H1 (cell line): ENCODE measurements at regions not wholly inside any gene's neighbourhood (a gene's known extent, or its start where the extent isn't known, plus 50 kb on each side); places are given as distances from the start of the nearest gene placed in this dataset.

Source experiments
- CTCF ChIA-PET: fragments of 300-600 bp; sonication (Branson Sonifier 250); formaldehyde crosslinking; loops from one replicate; lab custom pipeline; 2021; ENCODE audit not compliant: partially characterized antibody; lab: Charles Lee
- POLR2A ChIA-PET: fragments of 300-600 bp; sonication (Branson Sonifier 250); formaldehyde crosslinking; loops from one replicate; lab custom pipeline; 2021; ENCODE audit warnings: inconsistent platforms; ENCODE audit not compliant: partially characterized antibody; lab: Charles Lee
- DNase-seq, 2 experiments: peaks; one replicate each; pipeline versions ENCODE4 v3.0.0 to v3.0.0-alpha.2; 2010 to 2022; ENCODE audit warnings: low spot score in 2 of 2, low read depth in 1 of 2, mixed read lengths in 1 of 2
- FAIRE-seq: peaks from 2 replicates; lab custom pipeline; 2011; peaks lifted over from hg19 to GRCh38; lab: Jason Lieb, UNC
- H2AFZ ChIP-seq: 2 replicates; pipeline ENCODE4 v1.8.1; 2012; ENCODE audit warnings: low read length, inconsistent platforms
- H2AK5ac ChIP-seq: 2 replicates; pipeline ENCODE4 v1.6.1; 2013; ENCODE audit warnings: low read depth, low read length
- H2BK120ac ChIP-seq: replicated peaks from 2 replicates; pipeline ENCODE3; 2013; ENCODE audit warnings: low read depth, low read length, inconsistent platforms
- H2BK12ac ChIP-seq: 2 replicates; pipeline ENCODE4 v1.6.1; 2013; ENCODE audit warnings: low read depth, low read length
- H2BK15ac ChIP-seq: 2 replicates; pipeline ENCODE4 v1.6.1; 2013; ENCODE audit warnings: low read length
- H2BK20ac ChIP-seq: 2 replicates; pipeline ENCODE4 v1.6.1; 2013; ENCODE audit warnings: low read length
- H2BK5ac ChIP-seq: 2 replicates; pipeline ENCODE4 v1.6.1; 2013; ENCODE audit warnings: low read depth, low read length
- H3K14ac ChIP-seq: 2 replicates; pipeline ENCODE4 v1.6.1; 2013; ENCODE audit warnings: inconsistent platforms; ENCODE audit not compliant: insufficient read length
- H3K18ac ChIP-seq: 2 replicates; pipeline ENCODE4 v1.6.1; 2013; ENCODE audit warnings: low read length; ENCODE audit errors: extremely low read depth
- H3K23ac ChIP-seq: 2 replicates; pipeline ENCODE4 v1.6.1; 2013; ENCODE audit warnings: inconsistent platforms; ENCODE audit not compliant: insufficient read length
- H3K23me2 ChIP-seq: 2 replicates; pipeline ENCODE4 v1.6.1; 2013; ENCODE audit warnings: low read depth, low read length
- H3K27ac ChIP-seq: 2 replicates; pipeline ENCODE4 v1.6.1; 2011; ENCODE audit warnings: low read depth, low read length, inconsistent platforms
- H3K27me3 ChIP-seq, 4 experiments: replicated peaks in 1 of 4; 1 replicate in 1 of 4; 2 replicates in 3 of 4; pipeline versions ENCODE4 v1.6.1 to v1.8.1; 2011 to 2013; ENCODE audit warnings: low read length in 3 of 4, mild to moderate bottlenecking in 3 of 4, inconsistent platforms in 2 of 4, mixed read lengths in 2 of 4, moderate library complexity in 1 of 4; ENCODE audit not compliant: control insufficient read depth in 3 of 4, insufficient read depth in 3 of 4; ENCODE audit errors: extremely low read depth in 1 of 4
- H3K36me3 ChIP-seq, 4 experiments: 2 replicates each; pipeline versions ENCODE4 v1.6.1 to v1.8.1; 2011 to 2013; ENCODE audit warnings: mild to moderate bottlenecking in 4 of 4, low read length in 3 of 4, moderate library complexity in 2 of 4, control low read depth in 1 of 4, inconsistent platforms in 1 of 4; ENCODE audit not compliant: insufficient read depth in 4 of 4, control insufficient read depth in 2 of 4
- H3K4ac ChIP-seq: replicated peaks from 2 replicates; pipeline ENCODE3; 2013; ENCODE audit warnings: low read length, low read depth, mixed read lengths, inconsistent platforms; ENCODE audit not compliant: insufficient read length
- H3K4me1 ChIP-seq, 4 experiments: replicated peaks in 1 of 4; 1 replicate in 1 of 4; 2 replicates in 3 of 4; pipeline versions ENCODE4 v1.6.1 to v1.8.1; 2011 to 2013; ENCODE audit warnings: low read length in 3 of 4, inconsistent platforms in 2 of 4, mixed read lengths in 1 of 4; ENCODE audit not compliant: insufficient read depth in 4 of 4, control insufficient read depth in 3 of 4
- H3K4me2 ChIP-seq, 2 experiments: 2 replicates each; pipeline versions ENCODE4 v1.6.1 to v1.8.1; 2011 to 2013; ENCODE audit warnings: low read depth in 2 of 2, low read length in 2 of 2, control low read depth in 1 of 2, inconsistent platforms in 1 of 2, mild to moderate bottlenecking in 1 of 2; ENCODE audit not compliant: insufficient read depth in 1 of 2
- H3K4me3 ChIP-seq, 4 experiments: fragments of 200-600, 300-600 bp in 1 of 4; sonication (generic), shearing (Covaris generic), sonication (Bioruptor Twin) in 1 of 4; 2 replicates each; pipeline versions ENCODE4 v1.5.1 to v1.8.1; 2011 to 2016; ENCODE audit warnings: low read length in 4 of 4, low read depth in 3 of 4, control low read depth in 2 of 4, inconsistent platforms in 2 of 4, mild to moderate bottlenecking in 2 of 4, mixed read lengths in 1 of 4, moderate library complexity in 1 of 4; ENCODE audit not compliant: insufficient read depth in 2 of 4; ENCODE audit errors: extremely low read depth in 1 of 4
- H3K56ac ChIP-seq: replicated peaks from 2 replicates; pipeline ENCODE3; 2013; ENCODE audit warnings: low read depth, mild to moderate bottlenecking, mixed read lengths, low read length, inconsistent platforms; ENCODE audit not compliant: insufficient read length
- H3K79me1 ChIP-seq: 2 replicates; pipeline ENCODE4 v1.6.1; 2013; ENCODE audit warnings: low read depth, low read length, control low read depth
- H3K79me2 ChIP-seq, 2 experiments: 2 replicates each; pipeline versions ENCODE4 v1.6.1 to v1.8.1; 2012 to 2013; ENCODE audit warnings: low read length in 2 of 2, mild to moderate bottlenecking in 2 of 2, inconsistent platforms in 1 of 2; ENCODE audit not compliant: insufficient read depth in 2 of 2, control insufficient read depth in 1 of 2
- H3K9ac ChIP-seq, 4 experiments: replicated peaks in 1 of 4; 1 replicate in 1 of 4; 2 replicates in 3 of 4; pipeline versions ENCODE4 v1.6.1 to v1.8.1; 2011 to 2013; ENCODE audit warnings: low read depth in 3 of 4, low read length in 3 of 4, control low read depth in 2 of 4, mild to moderate bottlenecking in 2 of 4, moderate library complexity in 2 of 4, inconsistent platforms in 1 of 4; ENCODE audit errors: extremely low read depth in 1 of 4
- H3K9me3 ChIP-seq, 2 experiments: 2 replicates each; pipeline versions ENCODE4 v1.6.1 to v1.8.1; 2012 to 2013; ENCODE audit warnings: mild to moderate bottlenecking in 2 of 2, moderate library complexity in 2 of 2, control low read depth in 1 of 2, inconsistent platforms in 1 of 2, low read depth in 1 of 2, low read length in 1 of 2, mixed read lengths in 1 of 2; ENCODE audit not compliant: insufficient read depth in 2 of 2
- H4K20me1 ChIP-seq, 2 experiments: replicated peaks in 1 of 2; 2 replicates each; pipeline versions ENCODE3 to v1.8.1; 2011 to 2013; ENCODE audit warnings: inconsistent platforms in 2 of 2, low read length in 2 of 2, mild to moderate bottlenecking in 1 of 2; ENCODE audit not compliant: insufficient read depth in 2 of 2, control insufficient read depth in 1 of 2
- H4K5ac ChIP-seq: 2 replicates; pipeline ENCODE4 v1.6.1; 2013; ENCODE audit warnings: low read length, low read depth, mixed read lengths, inconsistent platforms; ENCODE audit not compliant: insufficient read length
- H4K8ac ChIP-seq: 2 replicates; pipeline ENCODE4 v1.8.0; 2013; ENCODE audit warnings: mild to moderate bottlenecking, moderate library complexity, low read length, inconsistent platforms; ENCODE audit not compliant: insufficient read depth; ENCODE audit errors: extremely low read depth
- H4K91ac ChIP-seq: replicated peaks from 2 replicates; pipeline ENCODE3; 2013; ENCODE audit warnings: low read length, mixed read lengths, inconsistent platforms; ENCODE audit not compliant: insufficient read length
- ASH2L ChIP-seq: fragments of 200-600, 300-600 bp; sonication (generic); IDR thresholded peaks from one replicate; pipeline ENCODE4 v1.7.1; 2017; ENCODE audit warnings: low read length
- ATF2 ChIP-seq: IDR thresholded peaks from 2 replicates; pipeline ENCODE4 v1.6.1; 2012; ENCODE audit warnings: low read length, inconsistent platforms
- BRCA1 ChIP-seq: IDR thresholded peaks from 2 replicates; pipeline ENCODE4 v1.6.1; 2012; ENCODE audit warnings: low read depth, low read length, improper control_type of control experiment
- CTBP2 ChIP-seq: IDR thresholded peaks from 2 replicates; pipeline ENCODE4 v1.7.0; 2011; ENCODE audit warnings: borderline replicate concordance, mild to moderate bottlenecking, moderate library complexity, mixed read lengths, low read length; ENCODE audit not compliant: insufficient read depth, insufficient read length
- KDM5A ChIP-seq: fragments of 200-600 bp; IDR thresholded peaks from 2 replicates; pipeline ENCODE4 v1.7.1; 2012; ENCODE audit warnings: mild to moderate bottlenecking, low read length, inconsistent platforms, mixed read lengths
- NRF1 ChIP-seq: IDR thresholded peaks from 2 replicates; pipeline ENCODE4 v1.6.1; 2011; ENCODE audit warnings: mild to moderate bottlenecking, low read depth, low read length, improper control_type of control experiment
- PHF8 ChIP-seq: fragments of 200-600 bp; sonication (generic); conservative IDR thresholded peaks from 2 replicates; pipeline ENCODE4 v1.7.1; 2012; ENCODE audit warnings: low read depth, mild to moderate bottlenecking, inconsistent platforms, low read length, moderate library complexity
- POLR2A ChIP-seq, 2 experiments: IDR thresholded peaks; 1 replicate in 1 of 2; 2 replicates in 1 of 2; pipeline ENCODE4 v1.6.1; 2011; ENCODE audit warnings: low read depth in 2 of 2, low read length in 2 of 2, mild to moderate bottlenecking in 2 of 2; ENCODE audit errors: control extremely low read depth in 1 of 2
- POLR2AphosphoS5 ChIP-seq: IDR thresholded peaks from 2 replicates; pipeline ENCODE4 v1.6.1; 2011; ENCODE audit warnings: low read depth, low read length
- SIN3A ChIP-seq, 2 experiments: IDR thresholded peaks in 1 of 2; conservative IDR thresholded peaks in 1 of 2; 2 replicates each; pipeline ENCODE4 v1.6.1; 2011 to 2012; ENCODE audit warnings: low read length in 2 of 2, improper control_type of control experiment in 1 of 2, low read depth in 1 of 2, mild to moderate bottlenecking in 1 of 2
- SP1 ChIP-seq: IDR thresholded peaks from 2 replicates; pipeline ENCODE4 v1.6.1; 2011; ENCODE audit warnings: low read depth, low read length
- SRF ChIP-seq: IDR thresholded peaks from 2 replicates; pipeline ENCODE4 v1.6.1; 2011; ENCODE audit warnings: mild to moderate bottlenecking, low read depth, low read length, moderate library complexity
- WGBS, 2 experiments: shearing (Covaris generic) in 1 of 2; methylation state at CpG; one replicate each; pipeline versions ENCODE4 v1.1.6 to v1.1.7; 2013 to 2015; ENCODE audit warnings: low lambda C conversion rate in 2 of 2, mixed read lengths in 2 of 2, inconsistent platforms in 1 of 2, low coverage in 1 of 2, missing lambda C conversion rate in 1 of 2; ENCODE audit not compliant: insufficient replicate concordance in 2 of 2, insufficient coverage in 1 of 2, insufficient read length in 1 of 2; ENCODE audit errors: extremely low coverage in 1 of 2, missing lambda C conversion rate in 1 of 2; 5-methylcytosine and 5-hydroxymethylcytosine counted together
- TF ChIP-seq, protein P1 (sequence below): IDR thresholded peaks from 2 replicates; pipeline ENCODE4 v1.6.1; 2011; ENCODE audit warnings: low read length, improper control_type of control experiment

- Histone ChIP-seq H2AFZ (no peak overlapping the region), H2BK15ac (no peak overlapping the region), H3K4me3 (no peak overlapping the region), H3K56ac (no peak overlapping the region), H3K4me2 (no peak overlapping the region), H3K18ac (no peak overlapping the region), H3K79me1 (no peaks in the 10 kb centered on the region), H3K79me2 (no peaks in the 10 kb centered on the region), H3K27ac (no peak overlapping the region), H3K36me3 (no peaks in the 10 kb centered on the region), H2BK20ac (no peak overlapping the region), H2BK5ac (no peak overlapping the region), H3K9me3 (no peaks in the 10 kb centered on the region), H3K23ac (no peak overlapping the region), H3K9ac (no peak overlapping the region), H4K20me1 (no peaks in the 10 kb centered on the region), H3K4me1 (no peaks in the 10 kb centered on the region), H4K5ac (no peak overlapping the region), H3K14ac (no peak overlapping the region), H2AK5ac (no peak overlapping the region), H3K23me2 (no peaks in the 10 kb centered on the region), H2BK12ac (no peak overlapping the region), H3K4ac (no peak overlapping the region), H4K91ac (no peak overlapping the region), H3K27me3 (no peaks in the 10 kb centered on the region), H2BK120ac (no peak overlapping the region), H4K8ac (no peak overlapping the region)
- no peak for FAIRE-seq
- CTCF ChIA-PET, result interaction anchor here (0.6 kb wide), 1 partner anchor 1710 kb away, joined by 3 read pairs; no protein-coding TSS in a partner anchor
- 83% methylated on average over 2 of the region's 2 CpGs; no CpG with 5 or more reads in 1 of the 2 experiments for WGBS, 2 experiments
- POLR2A ChIA-PET, result no interaction called here
- no peak for DNase-seq
- TF ChIP-seq BRCA1, result no peak
- no peak for TF ChIP-seq SP1
- TF ChIP-seq POLR2AphosphoS5, result no peak
- TF ChIP-seq ATF2, result no peak
- no peak for TF ChIP-seq PHF8
- TF ChIP-seq SIN3A (conservative IDR thresholded peaks at IDR 0.05 in 1 of 2, IDR thresholded peaks at IDR 0.05 in 1 of 2; ENCODE audit: low read depth in 1 of 2, low read length in 2 of 2), result no peak
- TF ChIP-seq POLR2A (IDR thresholded peaks at IDR 0.05; ENCODE audit: control extremely low read depth in 1 of 2, low read depth in 2 of 2, low read length in 2 of 2), result no peak
- no peak for TF ChIP-seq ASH2L
- TF ChIP-seq, protein P1, sequence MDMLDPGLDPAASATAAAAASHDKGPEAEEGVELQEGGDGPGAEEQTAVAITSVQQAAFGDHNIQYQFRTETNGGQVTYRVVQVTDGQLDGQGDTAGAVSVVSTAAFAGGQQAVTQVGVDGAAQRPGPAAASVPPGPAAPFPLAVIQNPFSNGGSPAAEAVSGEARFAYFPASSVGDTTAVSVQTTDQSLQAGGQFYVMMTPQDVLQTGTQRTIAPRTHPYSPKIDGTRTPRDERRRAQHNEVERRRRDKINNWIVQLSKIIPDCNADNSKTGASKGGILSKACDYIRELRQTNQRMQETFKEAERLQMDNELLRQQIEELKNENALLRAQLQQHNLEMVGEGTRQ, result no peak
- TF ChIP-seq CTBP2, result no peak
- TF ChIP-seq NRF1, result no peak
- TF ChIP-seq SRF, result no peak
- no peak for TF ChIP-seq KDM5A
Observed at GRCh38 chr5:121624035-121624434, 227.6 kb upstream of the FTMT start.
